Neural progenitor cell (in vitro differentiated cells): ENCODE measurements at regions not wholly inside any gene's neighbourhood (a gene's known extent, or its start where the extent isn't known, plus 50 kb on each side); places are given as distances from the start of the nearest gene placed in this dataset.

Experiments used
- DNase-seq: peaks from one replicate; pipeline ENCODE4 v3.0.0-alpha.2; 2016; ENCODE audit warnings: low spot score
- H2AFZ ChIP-seq: fragments of 200-600 bp; sonication (generic); replicated peaks from 2 replicates; pipeline ENCODE4 v1.6.1; 2016; ENCODE audit warnings: antibody characterized with exemption
- H3F3A ChIP-seq: fragments of 200-600 bp; sonication (generic); 2 replicates; pipeline ENCODE4 v1.6.1; 2016; ENCODE audit warnings: antibody characterized with exemption, low read depth
- H3K27ac ChIP-seq: fragments of 200-600 bp; sonication (generic); 2 replicates; pipeline ENCODE4 v1.5.1; 2016; ENCODE audit warnings: mild to moderate bottlenecking
- H3K27me3 ChIP-seq: fragments of 200-600 bp; sonication (generic); 2 replicates; pipeline ENCODE4 v1.6.1; 2016; ENCODE audit warnings: mild to moderate bottlenecking, moderate library complexity
- H3K36me3 ChIP-seq: fragments of 200-600 bp; sonication (generic); 2 replicates; pipeline ENCODE4 v1.5.1; 2016
- H3K4me1 ChIP-seq: fragments of 200-600 bp; sonication (generic); 2 replicates; pipeline ENCODE4 v1.6.1; 2016; ENCODE audit warnings: mixed run types
- H3K4me2 ChIP-seq: fragments of 200-600 bp; sonication (generic); 2 replicates; pipeline ENCODE4 v1.6.1; 2016
- H3K4me3 ChIP-seq: fragments of 200-600 bp; sonication (generic); 2 replicates; pipeline ENCODE4 v1.5.1; 2016
- H3K79me2 ChIP-seq: fragments of 200-600 bp; sonication (generic); 2 replicates; pipeline ENCODE4 v1.6.1; 2016; ENCODE audit warnings: low read depth
- H3K9ac ChIP-seq: fragments of 200-600 bp; sonication (generic); 2 replicates; pipeline ENCODE4 v1.6.1; 2016
- H3K9me3 ChIP-seq: fragments of 200-600 bp; sonication (generic); 2 replicates; pipeline ENCODE4 v1.5.1; 2016; ENCODE audit warnings: low read depth
- H4K20me1 ChIP-seq: fragments of 200-600 bp; sonication (generic); 2 replicates; pipeline ENCODE4 v1.6.1; 2016; ENCODE audit warnings: low read depth
- H3K27ac Mint-ChIP-seq: 3 replicates; pipeline ENCODE4 v1.8.0; 2021; ENCODE audit warnings: mixed read lengths
- H3K27me3 Mint-ChIP-seq: 2 replicates; pipeline ENCODE4 v1.8.0; 2022; ENCODE audit warnings: low read depth, mild to moderate bottlenecking, inconsistent platforms, moderate library complexity, mixed read lengths; ENCODE audit not compliant: insufficient read depth
- H3K36me3 Mint-ChIP-seq: 3 replicates; pipeline ENCODE4 v1.8.0; 2021; ENCODE audit warnings: mixed read lengths
- H3K4me1 Mint-ChIP-seq: 3 replicates; pipeline ENCODE4 v1.8.0; 2021; ENCODE audit warnings: mixed read lengths
- H3K4me3 Mint-ChIP-seq: 3 replicates; pipeline ENCODE4 v1.8.0; 2021; ENCODE audit warnings: mild to moderate bottlenecking, moderate library complexity, mixed read lengths
- H3K9me3 Mint-ChIP-seq: 3 replicates; pipeline ENCODE4 v1.8.0; 2020; ENCODE audit warnings: mixed read lengths
- EZH2 ChIP-seq: fragments of 200-600 bp; sonication (generic); IDR thresholded peaks from 2 replicates; pipeline ENCODE4 v1.6.1; 2017; ENCODE audit warnings: antibody characterized with exemption, mild to moderate bottlenecking, moderate library complexity
- EZH2phosphoT487 ChIP-seq: fragments of 200-600 bp; sonication (generic); IDR thresholded peaks from 2 replicates; pipeline ENCODE4 v1.6.1; 2017; ENCODE audit warnings: antibody characterized with exemption
- TF ChIP-seq, protein P1 (sequence below): fragments of 200-600 bp; sonication (generic); IDR thresholded peaks from 2 replicates; pipeline ENCODE4 v1.5.1; 2017; ENCODE audit warnings: antibody characterized with exemption, mild to moderate bottlenecking

- H3K4me3 Mint-ChIP-seq = no peak overlapping the region
- no peak overlapping the region for H3K9ac ChIP-seq
- H3K79me2 ChIP-seq = no peaks in the 10 kb centered on the region
- H3K4me2 ChIP-seq = no peak overlapping the region
- H3K9me3 Mint-ChIP-seq = peaks cover 10% of the 10 kb centered on the region
- no peak for TF ChIP-seq EZH2phosphoT487
- TF ChIP-seq, protein P1, sequence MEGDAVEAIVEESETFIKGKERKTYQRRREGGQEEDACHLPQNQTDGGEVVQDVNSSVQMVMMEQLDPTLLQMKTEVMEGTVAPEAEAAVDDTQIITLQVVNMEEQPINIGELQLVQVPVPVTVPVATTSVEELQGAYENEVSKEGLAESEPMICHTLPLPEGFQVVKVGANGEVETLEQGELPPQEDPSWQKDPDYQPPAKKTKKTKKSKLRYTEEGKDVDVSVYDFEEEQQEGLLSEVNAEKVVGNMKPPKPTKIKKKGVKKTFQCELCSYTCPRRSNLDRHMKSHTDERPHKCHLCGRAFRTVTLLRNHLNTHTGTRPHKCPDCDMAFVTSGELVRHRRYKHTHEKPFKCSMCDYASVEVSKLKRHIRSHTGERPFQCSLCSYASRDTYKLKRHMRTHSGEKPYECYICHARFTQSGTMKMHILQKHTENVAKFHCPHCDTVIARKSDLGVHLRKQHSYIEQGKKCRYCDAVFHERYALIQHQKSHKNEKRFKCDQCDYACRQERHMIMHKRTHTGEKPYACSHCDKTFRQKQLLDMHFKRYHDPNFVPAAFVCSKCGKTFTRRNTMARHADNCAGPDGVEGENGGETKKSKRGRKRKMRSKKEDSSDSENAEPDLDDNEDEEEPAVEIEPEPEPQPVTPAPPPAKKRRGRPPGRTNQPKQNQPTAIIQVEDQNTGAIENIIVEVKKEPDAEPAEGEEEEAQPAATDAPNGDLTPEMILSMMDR = no peak
- no peak for TF ChIP-seq EZH2
- H2AFZ ChIP-seq = no peak overlapping the region
- H3K27me3 ChIP-seq = no peaks in the 10 kb centered on the region
- no peaks in the 10 kb centered on the region for H3F3A ChIP-seq
- no peaks in the 10 kb centered on the region for H3K9me3 ChIP-seq
- H3K4me3 ChIP-seq = no peak overlapping the region
- H4K20me1 ChIP-seq = no peaks in the 10 kb centered on the region
- no peak overlapping the region for H3K27ac ChIP-seq
- no peaks in the 10 kb centered on the region for H3K36me3 Mint-ChIP-seq
- H3K36me3 ChIP-seq = no peaks in the 10 kb centered on the region
- DNase-seq = no peak
- H3K4me1 Mint-ChIP-seq = peaks cover 11% of the 10 kb centered on the region
- no peak overlapping the region for H3K27ac Mint-ChIP-seq
- no peaks in the 10 kb centered on the region for H3K4me1 ChIP-seq
- H3K27me3 Mint-ChIP-seq = peaks cover 16% of the 10 kb centered on the region
Measured at GRCh38 chr22:47943729-47944700, 1181.6 kb downstream of the TBC1D22A start.

- H3K4me3 Mint-ChIP-seq = no peak overlapping the region
- H3K9ac ChIP-seq = no peak overlapping the region
- no peaks in the 10 kb centered on the region for H3K9me3 ChIP-seq
- H3K4me1 ChIP-seq = no peaks in the 10 kb centered on the region
- H3K4me3 ChIP-seq = no peak overlapping the region
- H3K9me3 Mint-ChIP-seq = peaks cover 23% of the 10 kb centered on the region
- no peak overlapping the region for H3K27ac ChIP-seq
- H3K27ac Mint-ChIP-seq = no peak overlapping the region
- H3F3A ChIP-seq = no peaks in the 10 kb centered on the region
- DNase-seq = no peak
- H4K20me1 ChIP-seq = no peaks in the 10 kb centered on the region
- TF ChIP-seq EZH2 (no peak), EZH2phosphoT487 (no peak)
- TF ChIP-seq, protein P1 = no peak
- H3K4me2 ChIP-seq = no peak overlapping the region
- H3K36me3 ChIP-seq = no peaks in the 10 kb centered on the region
- H3K27me3 Mint-ChIP-seq = peaks cover 16% of the 10 kb centered on the region
- no peaks in the 10 kb centered on the region for H3K4me1 Mint-ChIP-seq
- H3K79me2 ChIP-seq = no peaks in the 10 kb centered on the region
- no peaks in the 10 kb centered on the region for H3K36me3 Mint-ChIP-seq
- H3K27me3 ChIP-seq = no peaks in the 10 kb centered on the region
- H2AFZ ChIP-seq = no peak overlapping the region
Measured at GRCh38 chr22:47940211-47940610, 1177.8 kb downstream of the TBC1D22A start.

DNA sequence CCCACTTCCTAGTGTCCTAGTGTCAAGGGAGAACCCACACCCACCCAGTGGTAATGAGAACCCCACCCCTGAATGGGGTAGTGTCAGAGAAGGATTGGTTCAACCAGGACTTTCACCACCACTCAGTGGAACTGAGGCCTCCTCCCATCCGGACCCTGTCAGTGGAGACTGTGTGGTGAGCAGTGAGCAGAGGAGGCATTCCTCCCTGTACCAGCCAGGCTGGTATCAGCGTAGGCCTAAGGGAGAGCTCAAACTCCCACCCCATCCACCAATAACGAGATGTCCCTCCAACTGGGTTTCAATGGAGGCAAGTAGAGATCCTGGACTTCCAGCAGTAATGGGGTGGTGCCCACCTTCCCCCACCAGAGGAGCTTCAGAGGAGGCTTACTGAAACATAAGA lies 1171.4 kb downstream of the TBC1D22A start:
- TF ChIP-seq EZH2phosphoT487 (no peak), EZH2 (no peak)
- TF ChIP-seq, protein P1 = no peak

More for the DNA sequence above, 1171.4 kb downstream of the TBC1D22A start:
- no peaks in the 10 kb centered on the region for H3K79me2 ChIP-seq
- no peak for DNase-seq
- Mint-ChIP-seq H3K4me3 (no peak overlapping the region), H3K36me3 (no peaks in the 10 kb centered on the region), H3K27ac (no peak overlapping the region), H3K9me3 (peaks cover 36% of the 10 kb centered on the region), H3K27me3 (peaks cover 2% of the 10 kb centered on the region), H3K4me1 (peaks cover 6% of the 10 kb centered on the region)
- no peaks in the 10 kb centered on the region for H3K27me3 ChIP-seq
- H3F3A ChIP-seq = no peaks in the 10 kb centered on the region
- H4K20me1 ChIP-seq = no peaks in the 10 kb centered on the region
- H2AFZ ChIP-seq = no peak overlapping the region
- H3K36me3 ChIP-seq = no peaks in the 10 kb centered on the region
- H3K9ac ChIP-seq = no peak overlapping the region
- peaks cover 5% of the 10 kb centered on the region for H3K9me3 ChIP-seq
- no peaks in the 10 kb centered on the region for H3K4me1 ChIP-seq
- no peak overlapping the region for H3K27ac ChIP-seq
- H3K4me3 ChIP-seq = no peak overlapping the region
- H3K4me2 ChIP-seq = no peak overlapping the region
